SIG-M5 treated with dmso at 0.1 percent for 504 hours (cell line): ENCODE measurements at regions not wholly inside any gene's neighbourhood (a gene's known extent, or its start where the extent isn't known, plus 50 kb on each side); places are given as distances from the start of the nearest gene placed in this dataset.
A peak's percentile ranks its signal among the peaks of the same experiment; 100 is the strongest.

ENCODE experiments used
- DNase-seq: peaks from one replicate; lab custom pipeline; 2025; ENCODE audit not compliant: unreplicated experiment; lab: John Stamatoyannopoulos, UW

DNA sequence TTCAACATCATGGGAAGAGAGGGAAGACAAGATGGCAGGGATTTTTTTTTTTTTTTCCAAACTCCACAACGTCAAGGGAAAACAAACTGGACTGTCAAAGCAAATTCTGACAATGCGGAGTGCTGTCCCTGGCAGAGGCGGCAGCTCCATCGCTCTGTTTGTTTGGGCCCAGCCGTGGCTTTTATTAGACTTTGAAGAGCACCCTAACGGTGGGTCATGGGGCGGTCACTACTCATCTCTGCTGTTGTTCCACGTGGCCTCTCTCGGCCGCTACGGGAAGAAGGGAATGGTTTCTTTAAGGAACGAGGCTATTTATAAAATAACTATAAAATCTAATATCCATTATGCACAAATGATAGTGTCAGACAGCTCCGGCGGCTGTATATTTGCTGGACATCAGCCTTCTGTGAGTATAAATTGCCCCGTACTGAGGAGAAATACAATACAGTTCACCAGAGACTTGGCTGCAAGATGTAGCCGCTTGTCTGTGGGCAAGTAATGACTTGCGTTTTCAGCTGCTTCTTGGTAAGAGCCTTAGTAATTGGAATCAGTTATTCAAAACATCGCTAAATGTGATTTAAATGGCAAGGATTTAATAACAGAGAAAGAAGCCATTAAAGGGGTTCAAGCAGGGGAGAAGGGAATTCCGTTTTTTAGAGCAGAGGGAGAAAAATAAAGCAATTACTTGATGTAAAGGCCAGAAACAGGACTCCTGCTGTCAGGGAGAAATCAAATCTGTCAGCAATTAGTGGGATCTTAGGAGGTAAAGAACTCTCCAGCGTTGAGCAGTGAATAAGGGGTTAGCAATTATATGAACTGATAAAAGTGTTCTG, 61.7 kb upstream of the RAB11FIP2 start:
- no peak for DNase-seq

DNA sequence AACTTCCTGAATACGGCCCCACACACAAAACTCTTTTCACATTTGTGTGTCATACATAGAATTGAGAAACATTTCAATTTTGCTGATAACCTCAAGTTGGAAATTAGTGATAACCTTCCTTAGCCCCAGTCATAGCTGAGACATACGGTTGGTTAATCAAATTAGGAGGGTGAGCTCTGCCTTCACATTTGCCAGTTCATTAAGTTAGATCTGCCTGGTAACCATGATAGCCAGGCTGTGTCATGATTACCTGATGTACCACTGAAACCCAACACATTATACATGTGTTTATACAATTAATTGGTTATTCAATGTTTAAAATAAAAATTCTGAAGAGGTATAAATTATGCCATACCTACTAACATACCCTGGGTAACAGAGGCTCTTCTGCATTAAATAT, 60.8 kb upstream of the RAB11FIP2 start:
- DNase-seq = no peak

DNA sequence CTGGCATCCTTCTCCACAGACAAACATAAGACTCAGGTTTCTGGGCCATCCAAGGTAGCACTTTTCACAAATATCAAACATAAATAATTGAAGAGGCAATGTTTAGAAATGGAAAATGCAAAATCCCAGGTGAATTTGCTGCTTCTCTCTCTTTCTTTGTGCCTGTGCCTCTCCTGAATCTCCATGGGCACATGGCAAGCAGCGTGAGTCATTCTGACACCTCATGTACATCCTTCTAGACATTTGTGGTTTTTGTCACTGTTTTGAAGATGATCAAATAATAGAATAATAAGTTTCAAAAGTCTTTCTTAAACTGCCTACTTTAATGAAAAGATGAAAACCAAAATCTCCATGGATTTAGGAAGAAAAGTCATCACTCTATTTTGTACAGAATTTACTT, 60.3 kb upstream of the RAB11FIP2 start:
- no peak for DNase-seq

DNA sequence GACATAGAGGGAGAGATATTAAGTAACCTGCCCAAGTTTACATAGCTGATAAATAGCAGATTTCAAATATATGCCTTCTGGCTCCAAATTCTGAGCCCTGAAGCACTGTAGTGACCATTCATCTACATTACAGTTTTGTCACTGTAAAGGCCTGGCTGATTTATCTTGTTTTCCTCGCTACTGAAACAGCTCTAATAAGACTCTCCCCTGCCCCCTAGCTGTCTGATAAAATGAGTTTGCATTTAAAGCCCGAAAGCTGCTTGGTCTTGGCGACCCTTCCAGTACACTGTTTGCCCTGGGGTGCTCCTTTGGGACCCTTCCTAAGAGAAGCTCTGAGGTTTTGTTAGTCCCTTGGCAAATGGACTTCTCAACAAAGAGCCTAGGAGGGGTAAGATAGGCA, 59.7 kb upstream of the RAB11FIP2 start:
- peak; percentile 10 for DNase-seq

DNA sequence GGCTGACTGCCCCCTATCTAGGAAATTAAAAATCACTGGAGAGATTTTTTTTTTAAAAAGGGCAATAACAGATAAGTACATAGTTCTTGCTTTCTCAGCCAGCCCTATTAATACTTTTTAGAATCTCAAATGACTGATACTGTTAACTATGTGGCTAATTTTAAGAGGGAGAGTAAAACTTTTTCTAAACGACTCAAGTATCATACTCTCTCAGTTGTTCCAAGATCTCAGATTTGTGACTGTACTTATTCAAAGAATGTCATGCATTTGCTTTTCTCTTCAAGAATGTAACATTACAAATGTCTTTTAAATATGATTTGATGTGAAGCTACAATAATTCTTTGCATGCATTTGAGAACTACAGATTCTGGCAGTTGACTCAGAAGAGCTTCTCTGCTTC, 55.4 kb upstream of the RAB11FIP2 start:
- DNase-seq = no peak

GRCh38 chr10:118101501-118101900, 54.8 kb upstream of the RAB11FIP2 start:
- no peak for DNase-seq
